Hindlimb muscle (tissue), 1 donor: ENCODE measurements at regions not wholly inside any gene's neighbourhood (a gene's known extent, or its start where the extent isn't known, plus 50 kb on each side); places are given as distances from the start of the nearest gene placed in this dataset.

ENCODE experiments used
- DNase-seq: peaks from one replicate; pipeline ENCODE4 v3.0.0-alpha.2; 2013

DNA sequence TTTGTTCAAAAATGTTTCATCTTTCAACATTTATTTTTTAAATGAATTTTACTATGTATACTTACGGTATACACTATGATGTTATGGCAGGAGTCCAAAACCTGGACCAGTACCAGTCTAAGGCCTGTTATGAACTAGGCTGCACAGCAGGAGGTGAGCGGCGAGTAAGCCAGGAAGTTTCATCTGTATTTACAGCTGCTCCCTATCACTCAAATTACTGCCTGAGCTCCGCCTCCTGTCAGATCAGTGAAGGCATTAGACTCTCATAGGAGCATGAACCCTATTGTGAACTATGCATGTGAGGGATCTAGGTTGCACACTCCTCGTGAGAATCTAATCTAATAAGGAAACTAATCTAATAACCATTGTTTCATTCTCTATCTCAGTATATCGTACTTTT, 715.5 kb upstream of the PTPRD start:
- no peak for DNase-seq

- no peak for DNase-seq
Observed at GRCh38 chr9:11335011-11335410, 722.2 kb upstream of the PTPRD start.

GRCh38 chr9:11338130-11338529, 725.3 kb upstream of the PTPRD start:
- no peak for DNase-seq

DNA sequence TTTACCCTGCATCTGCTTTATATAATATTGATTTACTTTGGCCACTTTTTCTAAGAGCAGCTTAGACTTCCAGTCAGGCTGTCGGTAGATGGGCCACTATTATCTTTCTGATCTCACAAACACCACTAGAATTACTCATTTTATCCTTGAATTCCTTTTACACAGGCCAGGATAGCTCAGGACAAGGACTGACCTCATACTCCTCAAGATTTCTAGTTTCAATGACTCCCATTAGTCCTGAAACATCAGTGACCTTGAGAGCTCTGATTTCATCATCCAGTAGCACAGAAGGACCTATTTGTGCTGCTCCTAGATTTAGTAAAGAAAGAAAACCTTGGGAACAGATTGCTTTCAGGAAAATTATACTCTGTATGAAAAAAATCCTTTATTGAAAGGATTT, 727.9 kb upstream of the PTPRD start:
- no peak for DNase-seq

DNA sequence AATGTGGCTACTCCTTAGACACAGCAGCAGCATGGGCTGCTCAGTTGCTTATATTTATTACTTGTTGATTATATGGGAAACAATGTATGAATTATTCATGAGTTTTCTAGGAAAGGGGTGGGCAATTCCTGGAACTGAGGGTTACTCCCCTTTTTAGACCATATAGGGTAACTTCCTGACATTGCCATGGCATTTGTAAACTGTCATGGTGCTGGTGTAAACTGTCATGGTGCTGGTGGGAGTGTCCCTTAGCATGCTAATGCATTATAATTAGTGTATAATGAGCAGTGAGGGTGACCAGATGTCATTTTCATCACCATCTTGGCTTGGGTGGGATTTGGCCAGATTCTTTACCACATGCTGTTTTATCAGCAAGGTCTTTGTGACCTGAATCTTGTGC, 734.6 kb upstream of the PTPRD start:
- DNase-seq: no peak

DNA sequence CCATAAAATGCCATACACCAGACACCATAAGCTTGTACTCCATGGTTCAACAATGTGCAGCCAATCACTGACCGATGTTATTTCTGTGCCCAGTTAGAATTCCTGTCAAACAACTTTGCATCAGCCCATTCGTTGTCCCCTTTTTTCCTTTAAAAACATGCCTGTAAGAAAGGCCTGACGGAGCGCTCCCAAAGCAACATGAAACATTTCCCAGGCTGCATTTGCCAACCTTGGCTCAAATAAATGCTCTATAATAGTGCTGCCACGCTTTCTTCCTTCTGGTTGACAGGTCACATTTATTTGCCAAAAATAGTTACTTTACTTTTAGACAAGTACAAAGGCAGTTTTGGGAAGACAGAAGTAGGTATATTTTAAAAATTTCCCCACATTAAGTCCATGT, 735.6 kb upstream of the PTPRD start:
- DNase-seq: no peak

GRCh38 chr9:11349187-11349586, 736.4 kb upstream of the PTPRD start:
- DNase-seq: no peak

DNA sequence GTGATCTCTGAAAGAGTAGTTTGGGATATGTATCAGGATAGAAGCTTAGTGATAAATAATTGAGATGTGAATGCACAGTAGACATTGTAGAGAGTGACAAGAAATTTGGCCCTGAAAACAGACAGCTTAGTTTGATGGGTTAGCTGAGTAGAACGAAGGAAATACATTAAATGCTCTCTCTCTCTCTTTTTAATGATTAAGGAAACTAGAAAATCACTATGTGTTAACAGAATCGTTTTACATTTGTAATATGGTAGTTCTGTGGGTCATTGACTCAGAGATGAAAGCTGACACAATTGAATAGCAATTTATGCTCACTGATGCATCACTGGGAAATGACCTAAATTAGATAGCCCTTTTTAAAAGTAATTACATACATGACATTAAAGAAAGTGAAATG, 739.8 kb upstream of the PTPRD start:
- no peak for DNase-seq

DNA sequence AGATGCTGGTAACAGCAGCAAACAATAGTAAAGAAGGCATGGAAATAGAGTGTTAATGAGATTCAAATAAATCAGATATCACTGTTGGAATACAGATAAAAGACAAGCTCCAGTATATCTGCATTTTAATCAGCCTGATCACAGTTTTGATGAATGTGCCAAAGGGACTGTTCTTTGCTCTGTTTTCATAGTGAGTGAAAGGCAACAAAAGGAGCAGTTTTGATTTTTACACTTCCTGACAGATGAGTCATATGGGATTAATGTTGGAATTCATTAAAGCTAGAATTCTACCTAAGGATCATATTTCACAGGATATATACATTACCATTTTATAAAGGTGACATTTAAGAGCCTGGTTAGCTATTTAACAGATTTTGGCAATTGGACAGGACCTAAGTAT, 743.3 kb upstream of the PTPRD start:
- no peak for DNase-seq

DNA sequence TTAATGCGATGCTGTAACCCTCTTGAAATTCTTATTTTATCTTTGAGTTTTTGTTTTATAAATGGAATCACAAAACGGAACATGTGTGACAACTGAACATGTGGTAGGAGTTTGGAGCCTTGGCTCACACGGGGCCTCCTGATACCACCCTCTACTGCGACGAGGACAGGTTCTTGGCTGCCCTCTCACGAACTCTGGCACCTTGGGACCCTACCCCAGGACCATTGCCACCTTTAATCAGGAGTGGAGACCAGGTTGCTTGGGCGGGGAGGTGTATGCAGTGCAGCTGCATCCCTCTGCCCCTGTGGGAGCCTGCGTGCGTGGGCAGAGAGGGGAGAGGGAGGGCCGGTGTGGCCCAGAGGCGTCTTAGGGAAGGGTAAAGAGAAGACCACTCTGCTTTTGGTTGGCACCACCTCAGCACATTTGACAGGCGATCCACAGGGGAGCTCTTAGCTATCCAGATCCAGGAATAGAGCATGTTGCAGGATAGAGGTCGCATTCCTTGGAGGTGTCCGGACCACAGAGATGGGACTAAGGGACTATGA, 753.9 kb upstream of the PTPRD start:
- DNase-seq: no peak

- DNase-seq: no peak
Observed at GRCh38 chr9:11374926-11375325, 762.1 kb upstream of the PTPRD start.

- DNase-seq: no peak
Observed at GRCh38 chr9:11402621-11403020, 789.8 kb upstream of the PTPRD start.

DNA sequence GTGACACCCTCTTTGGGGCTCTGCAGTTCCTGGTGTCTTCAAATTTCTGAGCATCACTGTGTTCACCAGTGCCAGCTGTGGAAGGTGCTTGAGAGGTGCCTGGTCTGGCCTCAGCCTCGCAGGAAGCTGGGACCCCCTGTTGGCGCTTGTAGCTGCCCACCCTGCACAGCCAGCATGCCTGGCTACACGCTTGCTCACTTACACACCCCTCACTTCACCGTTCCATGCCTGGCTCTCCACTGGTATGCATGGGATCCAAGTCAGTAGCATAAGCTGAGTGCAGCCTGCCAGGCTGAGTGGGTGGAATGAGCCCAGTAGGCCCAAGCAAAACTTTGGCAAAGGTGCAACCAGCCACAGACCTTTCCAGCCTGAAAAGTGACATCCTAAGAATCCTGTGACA, 801.4 kb upstream of the PTPRD start:
- DNase-seq: no peak

DNA sequence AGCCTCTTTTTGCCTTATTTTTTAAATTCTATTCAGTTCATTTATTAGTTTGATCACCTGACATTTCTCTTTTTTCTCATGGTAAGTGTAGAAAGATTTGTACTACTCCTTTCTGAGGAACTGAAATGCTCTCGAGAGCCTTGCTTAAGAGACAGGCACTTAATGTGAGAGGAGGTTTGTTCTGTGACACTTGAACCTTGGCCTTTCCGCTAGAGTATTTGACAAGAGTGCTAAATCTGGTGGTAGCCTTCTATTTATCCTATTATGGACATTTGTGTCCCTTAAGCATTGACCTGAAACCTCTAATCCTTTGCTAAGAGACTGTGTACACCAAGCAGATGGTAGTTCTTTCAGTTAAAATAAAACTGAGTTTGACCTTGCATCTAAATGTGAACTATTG, 805.0 kb upstream of the PTPRD start:
- no peak for DNase-seq

- no peak for DNase-seq
Observed at GRCh38 chr9:11431490-11431889, 818.7 kb upstream of the PTPRD start.

- DNase-seq: no peak
Observed at GRCh38 chr9:11432361-11432760, 819.6 kb upstream of the PTPRD start.

- DNase-seq: no peak
Observed at GRCh38 chr9:11443631-11444030, 830.8 kb upstream of the PTPRD start.

- no peak for DNase-seq
Observed at GRCh38 chr9:11457825-11458790, 845.3 kb upstream of the PTPRD start.

DNA sequence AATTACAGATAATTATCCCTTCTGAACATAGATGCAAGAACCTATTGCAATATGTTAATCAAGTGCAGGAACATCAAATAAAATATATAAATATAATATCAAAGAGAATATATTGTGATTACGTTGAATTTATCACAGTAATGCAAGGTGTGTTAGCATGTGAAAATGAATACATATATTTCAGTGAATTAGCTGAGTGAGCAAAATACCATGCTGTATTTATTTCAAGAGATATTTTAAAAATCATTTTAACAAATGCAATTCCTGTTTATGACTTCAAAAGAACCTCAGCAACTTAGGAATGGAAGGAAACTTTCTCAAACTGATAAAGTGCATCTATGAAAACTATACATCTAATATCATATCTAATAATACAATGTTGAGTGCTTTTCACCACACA, 856.9 kb upstream of the PTPRD start:
- DNase-seq: no peak

DNA sequence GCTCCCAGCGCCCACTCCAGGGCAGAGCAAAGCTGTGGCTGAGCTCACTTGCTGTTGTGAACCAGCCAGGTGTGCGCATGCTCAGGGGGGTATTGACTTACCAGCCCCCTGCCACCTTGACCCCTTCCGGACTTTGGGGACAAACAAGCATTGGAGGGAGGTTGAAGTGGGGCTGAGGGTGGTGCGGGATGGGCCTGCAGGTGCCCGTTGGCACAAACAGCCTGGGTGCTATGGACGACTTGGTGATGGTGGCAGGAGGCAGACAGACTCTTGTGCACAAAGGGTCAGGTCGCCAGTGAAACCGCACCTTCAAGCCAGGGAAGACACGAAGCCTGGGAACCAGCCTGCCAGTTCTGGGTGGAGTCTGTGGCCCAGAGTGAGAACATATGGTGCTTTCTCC, 858.5 kb upstream of the PTPRD start:
- DNase-seq: no peak

DNA sequence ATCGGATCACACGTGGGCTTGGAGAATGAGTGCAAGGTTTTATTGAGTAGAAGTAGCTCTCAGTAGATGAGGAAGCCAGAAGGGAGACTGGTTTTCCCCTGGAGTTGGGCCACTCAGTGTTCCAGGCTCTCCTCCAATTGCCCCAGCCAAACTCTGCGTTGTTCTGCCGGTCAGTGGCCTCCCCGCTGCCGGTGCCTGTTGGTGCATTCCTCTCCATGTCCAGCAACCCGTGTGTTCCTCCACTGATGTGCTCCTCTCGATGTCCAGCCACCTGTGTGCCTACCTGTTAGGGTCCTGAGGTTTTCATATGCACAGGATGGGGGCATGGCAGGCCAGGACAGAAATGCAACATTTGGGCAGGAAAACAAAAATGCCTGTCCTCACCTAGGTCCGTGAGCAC, 888.0 kb upstream of the PTPRD start:
- no peak for DNase-seq

DNA sequence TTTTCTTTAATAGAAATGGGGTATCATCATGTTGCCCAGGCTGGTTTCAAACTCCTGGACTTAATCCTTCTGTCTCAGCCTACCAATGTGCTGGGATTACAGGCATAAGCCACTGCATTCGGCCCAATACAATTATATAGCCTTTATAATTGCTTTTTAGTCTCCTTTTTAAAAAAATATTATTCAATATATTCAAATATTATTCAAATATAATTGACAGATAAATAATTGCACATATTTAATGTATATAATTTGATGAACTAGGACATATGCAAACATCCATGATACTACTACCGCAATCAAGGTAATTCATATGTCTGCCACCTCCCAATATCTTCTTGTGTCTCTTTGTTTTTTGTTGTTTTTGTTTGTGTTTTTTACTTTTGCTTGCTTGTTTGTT, 894.2 kb upstream of the PTPRD start:
- no peak for DNase-seq

DNA sequence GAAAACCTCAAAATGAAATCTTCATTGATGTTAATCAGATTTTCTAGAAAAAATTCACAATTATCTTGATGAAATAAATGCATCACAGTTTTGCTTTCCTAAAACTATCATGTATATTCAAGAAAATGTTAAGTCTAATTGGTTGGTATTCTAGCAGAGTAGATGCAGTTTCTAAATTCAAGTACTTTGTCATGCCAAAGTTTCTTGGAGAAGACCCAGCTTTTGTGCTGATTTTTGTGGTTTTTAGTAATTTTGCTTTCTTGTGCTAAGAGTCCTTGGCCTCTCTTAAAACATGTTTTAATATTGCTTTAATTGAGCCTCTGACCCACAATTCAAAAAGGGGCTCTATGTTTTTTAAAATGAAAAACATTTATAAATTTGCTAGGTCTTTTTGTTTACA, 924.8 kb upstream of the PTPRD start:
- DNase-seq: peak; percentile 1

DNA sequence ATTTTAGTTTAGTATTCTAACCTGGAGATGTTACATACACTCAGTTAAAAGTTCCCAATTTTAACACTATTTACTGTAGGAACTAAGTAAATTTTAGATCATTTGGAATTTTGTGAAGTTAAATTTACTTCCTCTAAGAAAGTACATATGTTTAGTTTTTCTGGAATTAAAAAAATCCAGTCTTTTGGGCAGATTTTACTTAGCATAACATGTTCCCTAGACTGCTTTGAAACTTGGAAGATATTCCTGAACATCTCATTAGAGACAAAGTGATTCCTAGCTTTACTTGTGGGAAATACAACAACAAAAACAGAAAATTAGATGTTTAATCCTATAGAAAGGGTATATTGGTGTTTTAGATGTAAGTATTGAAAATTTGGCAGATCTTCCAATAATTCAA, 930.0 kb upstream of the PTPRD start:
- DNase-seq: no peak

GRCh38 chr9:11546231-11546630, 933.4 kb upstream of the PTPRD start:
- DNase-seq: no peak
